HEK293 (cell line): ENCODE measurements at regions not wholly inside any gene's neighbourhood (a gene's known extent, or its start where the extent isn't known, plus 50 kb on each side); places are given as distances from the start of the nearest gene placed in this dataset.
"Not testable (repeated sequence)": the region's sequence is repeated elsewhere in the genome, so short reads cannot be mapped to it uniquely, and the experiment has no call there.

Source experiments
- CTCF ChIA-PET: fragments of 350-600 bp; formaldehyde crosslinking; extraction: SDS; loops from one replicate; lab custom pipeline; 2021; ENCODE audit warnings: antibody characterized with exemption; lab: Yijun Ruan, JAX
- POLR2A ChIA-PET: fragments of 300-600 bp; formaldehyde crosslinking; extraction: SDS; loops from one replicate; lab custom pipeline; 2020; ENCODE audit warnings: antibody characterized with exemption, inconsistent platforms; lab: Yijun Ruan, JAX
- H3K27ac ChIP-seq: fragments of 200-500 bp; sonication (Bioruptor generic); 2 replicates; pipeline ENCODE4 v1.5.1; 2014; ENCODE audit warnings: low read depth, low read length, control low read depth, inconsistent platforms; ENCODE audit errors: extremely low read depth
- H3K36me3 ChIP-seq, 2 experiments: fragments of 200-500 bp in 1 of 2; sonication (Bioruptor generic) in 1 of 2; 1 replicate in 1 of 2; 2 replicates in 1 of 2; pipeline ENCODE4 v1.5.1; 2014 to 2017; ENCODE audit warnings: inconsistent platforms in 2 of 2, low read length in 2 of 2; ENCODE audit not compliant: control insufficient read depth in 2 of 2, insufficient read depth in 1 of 2
- H3K4me1 ChIP-seq: fragments of 200-500 bp; sonication (Bioruptor generic); 2 replicates; pipeline ENCODE4 v1.5.1; 2014; ENCODE audit warnings: mild to moderate bottlenecking, low read length, inconsistent platforms; ENCODE audit not compliant: control insufficient read depth, insufficient read depth
- H3K4me3 ChIP-seq: 2 replicates; pipeline ENCODE4 v1.5.1; 2011; ENCODE audit warnings: low read depth, mild to moderate bottlenecking, control low read depth, low read length, moderate library complexity
- H3K9me3 ChIP-seq: fragments of 200-500 bp; sonication (Bioruptor generic); 2 replicates; pipeline ENCODE4 v1.5.1; 2014; ENCODE audit warnings: low read depth, low read length, inconsistent platforms; ENCODE audit not compliant: control insufficient read depth, insufficient read depth

GRCh38 chr1:145505663-145506647 is 80.6 kb upstream of the NBPF20 start:
- H3K36me3 ChIP-seq, H3K9me3 ChIP-seq, CTCF ChIA-PET, POLR2A ChIA-PET, H3K4me1 ChIP-seq, H3K4me3 ChIP-seq, H3K27ac ChIP-seq: not testable (repeated sequence)

GRCh38 chr1:145504834-145505413 is 79.5 kb upstream of the NBPF20 start:
- POLR2A ChIA-PET, H3K36me3 ChIP-seq, H3K27ac ChIP-seq, H3K9me3 ChIP-seq, H3K4me3 ChIP-seq, CTCF ChIA-PET, H3K4me1 ChIP-seq: not testable (repeated sequence)

- POLR2A ChIA-PET, H3K36me3 ChIP-seq, H3K4me3 ChIP-seq, H3K4me1 ChIP-seq, H3K9me3 ChIP-seq, H3K27ac ChIP-seq, CTCF ChIA-PET: not testable (repeated sequence)
Observed at GRCh38 chr1:145504310-145504709, 78.9 kb upstream of the NBPF20 start.

GRCh38 chr1:145500251-145500650 is 74.8 kb upstream of the NBPF20 start:
- H3K9me3 ChIP-seq, CTCF ChIA-PET, H3K4me1 ChIP-seq, H3K36me3 ChIP-seq, POLR2A ChIA-PET, H3K4me3 ChIP-seq, H3K27ac ChIP-seq: not testable (repeated sequence)

- CTCF ChIA-PET, H3K4me1 ChIP-seq, POLR2A ChIA-PET, H3K4me3 ChIP-seq, H3K27ac ChIP-seq, H3K9me3 ChIP-seq, H3K36me3 ChIP-seq: not testable (repeated sequence)
Observed at GRCh38 chr1:145495077-145495871, 69.9 kb upstream of the NBPF20 start.

GRCh38 chr1:145488193-145488933 is 63.0 kb upstream of the NBPF20 start:
- H3K36me3 ChIP-seq, H3K4me3 ChIP-seq, POLR2A ChIA-PET, H3K9me3 ChIP-seq, H3K27ac ChIP-seq, H3K4me1 ChIP-seq, CTCF ChIA-PET: not testable (repeated sequence)

- H3K9me3 ChIP-seq, H3K4me3 ChIP-seq, POLR2A ChIA-PET, H3K27ac ChIP-seq, H3K4me1 ChIP-seq, CTCF ChIA-PET, H3K36me3 ChIP-seq: not testable (repeated sequence)
Observed at GRCh38 chr1:145487156-145487555, 61.8 kb upstream of the NBPF20 start.

GRCh38 chr1:145484257-145484656 is 58.9 kb upstream of the NBPF20 start:
- H3K4me1 ChIP-seq, H3K27ac ChIP-seq, H3K9me3 ChIP-seq, H3K36me3 ChIP-seq, POLR2A ChIA-PET, CTCF ChIA-PET, H3K4me3 ChIP-seq: not testable (repeated sequence)

GRCh38 chr1:145482214-145482860 is 56.9 kb upstream of the NBPF20 start:
- H3K27ac ChIP-seq, H3K4me1 ChIP-seq, H3K9me3 ChIP-seq, H3K4me3 ChIP-seq, POLR2A ChIA-PET, CTCF ChIA-PET, H3K36me3 ChIP-seq: not testable (repeated sequence)

GRCh38 chr1:145475962-145476361 is 50.6 kb upstream of the NBPF20 start:
- H3K9me3 ChIP-seq, H3K4me1 ChIP-seq, H3K36me3 ChIP-seq, CTCF ChIA-PET, POLR2A ChIA-PET: not testable (repeated sequence)
- Histone ChIP-seq H3K27ac (peak overlapping the region; percentile 56; the same call in 1 of the 2 replicates), H3K4me3 (peak overlapping the region; percentile 32)
